ENCODE measurements at regions not wholly inside any gene's neighbourhood (a gene's known extent, or its start where the extent isn't known, plus 50 kb on each side); places are given as distances from the start of the nearest gene placed in this dataset.

DNA sequence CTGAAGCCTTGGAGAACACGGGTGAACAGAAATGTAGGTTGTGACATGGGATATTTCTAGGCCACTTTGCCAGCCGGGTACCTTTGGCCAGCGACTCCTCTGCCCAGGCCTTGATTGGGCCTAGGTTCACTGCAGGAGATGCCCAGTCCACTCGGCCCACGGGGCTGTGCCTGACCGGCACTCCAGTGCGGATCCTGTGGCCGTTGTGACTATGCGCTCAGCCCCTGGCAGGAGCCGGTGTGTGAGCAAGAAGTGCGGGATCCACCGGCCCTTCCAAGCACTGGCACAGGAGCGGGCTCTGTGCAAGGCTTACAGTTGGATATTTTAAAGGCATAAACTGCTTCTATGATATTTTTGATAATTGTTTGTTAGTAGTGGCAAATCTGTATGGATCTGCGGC, 1042.5 kb upstream of the PCDH9 start:
- Histone ChIP-seq H3K27ac (no peak overlapping the region), H3K4me3 (no peak overlapping the region), H3K27me3 (no peaks in the 10 kb centered on the region), H3K36me3 (no peaks in the 10 kb centered on the region), H3K4me1 (no peaks in the 10 kb centered on the region), H3K9me3 (peaks cover 0 to 5% (median 0%) of the 10 kb centered on the region in 4 donors)
- WGBS, 2 donors: 95% methylated on average over 14 of the region's 14 CpGs
- intact Hi-C loops (cut with DNase I): no loop called here
- TF ChIP-seq POLR2A (IDR thresholded peaks at IDR 0.05): no peak
- TF ChIP-seq CTCF (IDR thresholded peaks at IDR 0.05): no peak
- no peak for DNase-seq

- 34 to 80% methylated on average over 2 of the region's 2 CpGs for WGBS, 2 donors
- intact Hi-C loops (cut with DNase I): no loop called here
- no peak overlapping the region for H3K27ac ChIP-seq
- H3K4me3 ChIP-seq: no peak overlapping the region
- no peaks in the 10 kb centered on the region for H3K27me3 ChIP-seq
- H3K36me3 ChIP-seq: no peaks in the 10 kb centered on the region
- H3K4me1 ChIP-seq: no peaks in the 10 kb centered on the region
- no peak for DNase-seq
- H3K9me3 ChIP-seq: no peaks in the 10 kb centered on the region
- no peak for TF ChIP-seq POLR2A (IDR thresholded peaks at IDR 0.05)
- TF ChIP-seq EP300 (IDR thresholded peaks at IDR 0.05): no peak
- no peak for TF ChIP-seq CTCF (IDR thresholded peaks at IDR 0.05)
- TF ChIP-seq POLR2AphosphoS5 (IDR thresholded peaks at IDR 0.05): no peak
These were observed 1034.6 kb upstream of the PCDH9 start for GRCh38 chr13:68264692-68265091.

GRCh38 chr13:68261105-68261504, 1031.0 kb upstream of the PCDH9 start:
- DNase-seq: no peak
- Histone ChIP-seq H3K27ac (no peak overlapping the region), H3K4me1 (no peaks in the 10 kb centered on the region), H3K4me3 (no peak overlapping the region), H3K9me3 (no peaks in the 10 kb centered on the region), H3K36me3 (no peaks in the 10 kb centered on the region), H3K27me3 (no peaks in the 10 kb centered on the region)
- TF ChIP-seq POLR2AphosphoS5 (IDR thresholded peaks at IDR 0.05) (no peak), CTCF (IDR thresholded peaks at IDR 0.05) (no peak), EP300 (IDR thresholded peaks at IDR 0.05) (no peak), POLR2A (IDR thresholded peaks at IDR 0.05) (no peak)
- 82 to 86% methylated on average over 6 of the region's 6 CpGs for WGBS, 2 donors
- intact Hi-C loops (cut with DNase I): no loop called here

DNA sequence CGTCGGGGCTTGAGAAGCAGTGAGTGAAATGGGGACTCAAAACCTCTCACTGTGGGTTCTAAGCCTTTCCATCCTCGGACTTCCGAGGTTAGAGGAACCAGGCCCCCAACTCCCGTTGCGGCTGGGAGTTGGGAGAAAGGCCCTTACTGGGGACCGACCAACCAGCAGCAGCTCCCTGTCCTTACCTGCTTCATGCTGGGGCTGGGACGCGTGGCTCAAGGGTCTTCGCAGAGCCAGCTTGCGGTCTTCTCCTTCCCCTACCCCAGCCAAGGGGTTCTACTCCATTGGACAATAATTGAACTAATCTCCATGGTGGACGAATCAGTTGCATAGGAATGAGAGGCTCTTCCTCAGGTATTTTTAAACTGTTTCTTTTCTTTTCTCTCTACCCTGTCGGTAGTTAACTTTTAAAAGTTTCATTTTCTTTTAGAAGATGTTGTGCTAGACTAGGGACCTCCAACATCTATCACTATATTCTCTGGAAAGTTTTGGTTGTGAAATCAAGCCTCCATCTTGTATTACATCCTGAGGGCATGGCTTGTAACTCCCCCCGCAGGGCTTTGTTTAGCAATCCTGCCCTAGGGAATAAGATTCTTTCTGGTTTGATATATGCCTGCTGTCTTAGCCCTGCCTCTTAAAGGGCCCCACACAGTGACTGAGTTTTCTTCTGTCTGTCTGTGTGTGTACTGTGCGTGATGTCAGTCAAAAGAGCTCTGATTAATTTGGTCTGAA, 1027.1 kb upstream of the PCDH9 start:
- no peak overlapping the region for H3K4me3 ChIP-seq
- intact Hi-C loops (cut with DNase I): no loop called here
- no peak for DNase-seq
- TF ChIP-seq EP300 (IDR thresholded peaks at IDR 0.05) (no peak), POLR2AphosphoS5 (IDR thresholded peaks at IDR 0.05) (no peak), POLR2A (IDR thresholded peaks at IDR 0.05) (no peak), CTCF (IDR thresholded peaks at IDR 0.05) (no peak)
- H3K27ac ChIP-seq: no peak overlapping the region
- H3K36me3 ChIP-seq: no peaks in the 10 kb centered on the region
- WGBS, 2 donors: 88 to 89% methylated on average over 15 of the region's 15 CpGs
- H3K27me3 ChIP-seq: no peaks in the 10 kb centered on the region
- H3K4me1 ChIP-seq: no peaks in the 10 kb centered on the region
- no peaks in the 10 kb centered on the region for H3K9me3 ChIP-seq

DNA sequence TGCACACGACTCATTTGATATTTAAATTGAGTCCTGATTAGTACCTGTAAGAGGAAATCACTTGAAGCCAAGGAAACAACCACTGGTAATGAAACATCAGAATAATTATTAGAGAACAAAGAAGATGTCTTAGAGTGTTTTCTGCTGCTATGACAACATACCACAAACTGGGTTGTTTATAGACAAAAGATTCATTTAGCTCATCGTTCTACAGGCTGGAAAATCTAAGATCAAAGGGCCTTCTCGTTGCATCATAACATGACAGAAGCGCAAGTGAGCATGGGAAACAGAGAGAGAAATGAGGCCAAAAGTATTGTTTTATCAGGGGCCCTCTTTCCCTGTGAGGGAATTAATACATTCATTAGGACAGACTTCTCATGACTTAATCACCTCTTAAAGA, 1024.0 kb upstream of the PCDH9 start:
- H3K9me3 ChIP-seq: no peaks in the 10 kb centered on the region
- no peaks in the 10 kb centered on the region for H3K4me1 ChIP-seq
- no peaks in the 10 kb centered on the region for H3K36me3 ChIP-seq
- intact Hi-C loops (cut with DNase I): no loop called here
- no peak overlapping the region for H3K4me3 ChIP-seq
- no peak for DNase-seq
- TF ChIP-seq POLR2AphosphoS5 (IDR thresholded peaks at IDR 0.05) (no peak), EP300 (IDR thresholded peaks at IDR 0.05) (no peak), CTCF (IDR thresholded peaks at IDR 0.05) (no peak), POLR2A (IDR thresholded peaks at IDR 0.05) (no peak)
- WGBS, 2 donors: 63 to 76% methylated on average over 4 of the region's 4 CpGs
- no peak overlapping the region for H3K27ac ChIP-seq
- no peaks in the 10 kb centered on the region for H3K27me3 ChIP-seq

Data from sigmoid colon (tissue), 6 donors.